ENCODE measurements at regions not wholly inside any gene's neighbourhood (a gene's known extent, or its start where the extent isn't known, plus 50 kb on each side); places are given as distances from the start of the nearest gene placed in this dataset.

DNA sequence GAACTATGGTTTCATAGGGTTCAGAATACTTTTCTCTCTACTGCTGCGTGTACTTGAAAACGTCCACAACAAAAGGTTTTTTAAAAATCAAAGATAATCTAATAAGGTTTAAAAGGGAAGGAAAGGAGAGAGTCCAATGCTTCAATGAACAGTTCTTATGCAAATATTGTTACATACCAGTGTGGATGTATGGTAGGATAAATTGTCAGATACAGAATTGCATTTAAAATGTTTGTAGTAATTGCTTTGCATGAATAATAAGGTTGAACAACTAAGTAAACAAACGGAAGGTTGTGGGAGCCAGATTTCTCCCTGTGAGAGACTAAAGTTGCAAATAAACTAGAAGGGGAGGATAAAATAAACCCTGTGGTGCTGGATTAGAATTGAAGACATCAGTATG lies 53.8 kb upstream of the RBBP8 start:
- DNase-seq: no peak
- H3K4me3 ChIP-seq: no peak overlapping the region
- H3K36me3 ChIP-seq: no peaks in the 10 kb centered on the region
- intact Hi-C loops (cut with DNase I; ENCODE audit: low total_unique reads): no loop called here
- no peaks in the 10 kb centered on the region for H3K9me3 ChIP-seq
- no peaks in the 10 kb centered on the region for H3K27me3 ChIP-seq
- H3K27ac ChIP-seq: no peak overlapping the region
- H3K4me1 ChIP-seq: no peaks in the 10 kb centered on the region
- TF ChIP-seq, protein P1, sequence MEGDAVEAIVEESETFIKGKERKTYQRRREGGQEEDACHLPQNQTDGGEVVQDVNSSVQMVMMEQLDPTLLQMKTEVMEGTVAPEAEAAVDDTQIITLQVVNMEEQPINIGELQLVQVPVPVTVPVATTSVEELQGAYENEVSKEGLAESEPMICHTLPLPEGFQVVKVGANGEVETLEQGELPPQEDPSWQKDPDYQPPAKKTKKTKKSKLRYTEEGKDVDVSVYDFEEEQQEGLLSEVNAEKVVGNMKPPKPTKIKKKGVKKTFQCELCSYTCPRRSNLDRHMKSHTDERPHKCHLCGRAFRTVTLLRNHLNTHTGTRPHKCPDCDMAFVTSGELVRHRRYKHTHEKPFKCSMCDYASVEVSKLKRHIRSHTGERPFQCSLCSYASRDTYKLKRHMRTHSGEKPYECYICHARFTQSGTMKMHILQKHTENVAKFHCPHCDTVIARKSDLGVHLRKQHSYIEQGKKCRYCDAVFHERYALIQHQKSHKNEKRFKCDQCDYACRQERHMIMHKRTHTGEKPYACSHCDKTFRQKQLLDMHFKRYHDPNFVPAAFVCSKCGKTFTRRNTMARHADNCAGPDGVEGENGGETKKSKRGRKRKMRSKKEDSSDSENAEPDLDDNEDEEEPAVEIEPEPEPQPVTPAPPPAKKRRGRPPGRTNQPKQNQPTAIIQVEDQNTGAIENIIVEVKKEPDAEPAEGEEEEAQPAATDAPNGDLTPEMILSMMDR (IDR thresholded peaks at IDR 0.05): no peak

DNA sequence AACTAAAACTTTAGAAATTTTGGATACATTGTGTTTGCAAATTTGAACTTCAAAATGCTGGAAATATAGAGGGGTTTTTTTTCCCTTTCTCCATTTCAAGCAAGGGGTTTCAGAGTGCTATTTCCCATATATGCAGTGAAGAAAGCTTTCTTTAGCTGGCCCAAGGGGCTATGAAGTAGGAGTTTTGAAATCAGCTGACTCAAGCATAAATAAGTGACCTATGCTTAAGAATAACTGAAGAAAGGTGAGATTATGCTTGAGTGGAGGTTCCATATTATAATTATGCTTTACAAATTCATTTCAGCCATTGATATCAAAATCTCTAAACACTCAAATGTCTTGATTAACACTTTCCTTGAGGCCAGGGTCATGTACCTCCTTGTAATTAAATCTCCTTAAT lies 51.0 kb upstream of the RBBP8 start:
- Histone ChIP-seq H3K9me3 (no peaks in the 10 kb centered on the region), H3K27me3 (no peaks in the 10 kb centered on the region), H3K4me3 (no peak overlapping the region), H3K36me3 (no peaks in the 10 kb centered on the region), H3K27ac (no peak overlapping the region), H3K4me1 (no peaks in the 10 kb centered on the region)
- TF ChIP-seq, protein P1 (IDR thresholded peaks at IDR 0.05): no peak
- intact Hi-C loops (cut with DNase I; ENCODE audit: low total_unique reads): no loop called here
- DNase-seq: no peak

DNA sequence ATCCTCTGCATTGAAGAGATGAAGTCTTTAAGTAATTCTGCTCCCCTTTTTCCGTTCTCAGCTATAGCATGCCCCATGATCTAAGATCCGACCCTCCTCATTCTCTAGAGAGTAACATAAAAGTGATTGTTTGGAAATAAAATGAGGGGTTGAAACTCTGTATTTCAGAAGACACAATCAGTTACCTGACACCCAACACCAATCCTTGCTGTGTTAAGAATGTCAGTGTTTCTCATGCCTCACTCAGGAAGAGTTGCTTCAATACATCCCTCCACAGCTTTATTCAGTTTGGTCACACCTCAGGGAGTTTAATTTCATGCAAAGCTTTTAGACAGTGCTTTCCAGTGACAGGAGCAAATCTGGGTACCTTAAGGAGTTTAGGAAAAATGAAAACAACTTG lies 49.9 kb upstream of the RBBP8 start:
- Histone ChIP-seq H3K36me3 (no peaks in the 10 kb centered on the region), H3K4me3 (no peak overlapping the region), H3K9me3 (no peaks in the 10 kb centered on the region), H3K27ac (no peak overlapping the region), H3K27me3 (no peaks in the 10 kb centered on the region), H3K4me1 (no peaks in the 10 kb centered on the region)
- TF ChIP-seq, protein P1 (IDR thresholded peaks at IDR 0.05): no peak
- intact Hi-C loops (cut with DNase I; ENCODE audit: low total_unique reads): no loop called here
- no peak for DNase-seq

All from tibial artery (tissue), 4 donors.